H9 (cell line): ENCODE measurements at regions not wholly inside any gene's neighbourhood (a gene's known extent, or its start where the extent isn't known, plus 50 kb on each side); places are given as distances from the start of the nearest gene placed in this dataset.

Experiments
- DNase-seq: peaks from one replicate; pipeline ENCODE4 v3.0.0-alpha.2; 2017
- H2AFZ ChIP-seq: one replicate; pipeline ENCODE4 v1.6.1; 2013; ENCODE audit warnings: mild to moderate bottlenecking, low read length, control low read depth, moderate library complexity
- H2AK5ac ChIP-seq: 2 replicates; pipeline ENCODE4 v1.6.1; 2013; ENCODE audit warnings: low read length, control low read depth, mixed read lengths; ENCODE audit not compliant: insufficient read length
- H2BK120ac ChIP-seq: one replicate; pipeline ENCODE4 v1.6.1; 2013; ENCODE audit warnings: low read depth, mild to moderate bottlenecking, low read length, control low read depth, inconsistent platforms; ENCODE audit not compliant: poor library complexity, severe bottlenecking
- H2BK12ac ChIP-seq: 2 replicates; pipeline ENCODE4 v1.6.1; 2013; ENCODE audit warnings: low read length, control low read depth, mixed read lengths, low read depth; ENCODE audit not compliant: insufficient read length
- H2BK15ac ChIP-seq: 2 replicates; pipeline ENCODE4 v1.6.1; 2013; ENCODE audit warnings: low read depth, low read length, control low read depth
- H2BK20ac ChIP-seq: one replicate; pipeline ENCODE4 v1.6.1; 2013; ENCODE audit warnings: low read depth, mild to moderate bottlenecking, low read length, control low read depth, inconsistent platforms; ENCODE audit not compliant: poor library complexity, severe bottlenecking
- H2BK5ac ChIP-seq: 2 replicates; pipeline ENCODE4 v1.6.1; 2013; ENCODE audit warnings: low read length, control low read depth, mixed read lengths; ENCODE audit not compliant: insufficient read length
- H3K14ac ChIP-seq: 2 replicates; pipeline ENCODE4 v1.6.1; 2013; ENCODE audit warnings: low read length, control low read depth; ENCODE audit not compliant: insufficient read depth
- H3K18ac ChIP-seq: 2 replicates; pipeline ENCODE4 v1.6.1; 2013; ENCODE audit warnings: low read depth, mild to moderate bottlenecking, mixed read lengths, low read length, control low read depth; ENCODE audit not compliant: insufficient read length
- H3K23ac ChIP-seq: 2 replicates; pipeline ENCODE4 v1.6.1; 2013; ENCODE audit warnings: low read length, control low read depth, mixed read lengths, low read depth; ENCODE audit not compliant: insufficient read length
- H3K23me2 ChIP-seq: 2 replicates; pipeline ENCODE4 v1.6.1; 2013; ENCODE audit warnings: low read depth, mild to moderate bottlenecking, mixed read lengths, low read length, control low read depth; ENCODE audit not compliant: insufficient read length, poor library complexity, severe bottlenecking
- H3K27ac ChIP-seq: 2 replicates; pipeline ENCODE4 v1.5.1; 2013; ENCODE audit warnings: low read length, control low read depth, mixed read lengths, low read depth; ENCODE audit not compliant: insufficient read length
- H3K27me3 ChIP-seq: 2 replicates; pipeline ENCODE4 v1.6.1; 2013; ENCODE audit warnings: low read length, control low read depth, inconsistent platforms; ENCODE audit not compliant: insufficient read depth
- H3K4ac ChIP-seq: 2 replicates; pipeline ENCODE4 v1.6.1; 2013; ENCODE audit warnings: low read depth, mild to moderate bottlenecking, control low read depth, inconsistent platforms, low read length, moderate library complexity
- H3K4me1 ChIP-seq: 2 replicates; pipeline ENCODE4 v1.6.1; 2013; ENCODE audit warnings: low read length, control low read depth, inconsistent platforms; ENCODE audit not compliant: insufficient read depth
- H3K4me2 ChIP-seq: 2 replicates; pipeline ENCODE4 v1.6.1; 2013; ENCODE audit warnings: low read length, control low read depth, mixed read lengths; ENCODE audit not compliant: insufficient read length, insufficient read depth
- H3K56ac ChIP-seq: 2 replicates; pipeline ENCODE4 v1.6.1; 2013; ENCODE audit warnings: low read depth, mild to moderate bottlenecking, mixed read lengths, low read length, control low read depth; ENCODE audit not compliant: insufficient read length
- H3K79me1 ChIP-seq: 2 replicates; pipeline ENCODE4 v1.6.1; 2013; ENCODE audit warnings: low read depth, mild to moderate bottlenecking, moderate library complexity, low read length, control low read depth, inconsistent platforms; ENCODE audit not compliant: insufficient read depth, poor library complexity, severe bottlenecking
- H3K79me2 ChIP-seq: 2 replicates; pipeline ENCODE4 v1.6.1; 2013; ENCODE audit warnings: low read length, control low read depth, inconsistent platforms; ENCODE audit not compliant: insufficient read depth
- H3K9ac ChIP-seq: 2 replicates; pipeline ENCODE4 v1.6.1; 2013; ENCODE audit warnings: low read length, control low read depth, mixed read lengths; ENCODE audit not compliant: insufficient read length; ENCODE audit errors: extremely low read depth
- H3K9me3 ChIP-seq: one replicate; pipeline ENCODE4 v1.6.1; 2013; ENCODE audit warnings: low read depth, low read length, inconsistent platforms; ENCODE audit not compliant: control insufficient read depth
- H3T11ph ChIP-seq: one replicate; pipeline ENCODE4 v1.6.1; 2013; ENCODE audit warnings: mild to moderate bottlenecking, low read length, control low read depth, inconsistent platforms
- H4K20me1 ChIP-seq: one replicate; pipeline ENCODE4 v1.6.1; 2013; ENCODE audit not compliant: control insufficient read depth, insufficient read length, insufficient read depth
- H4K5ac ChIP-seq: 2 replicates; pipeline ENCODE4 v1.6.1; 2013; ENCODE audit warnings: low read depth, mild to moderate bottlenecking, mixed read lengths, low read length, control low read depth; ENCODE audit not compliant: insufficient read length
- H4K8ac ChIP-seq: replicated peaks from 2 replicates; pipeline ENCODE4 v1.6.1; 2013; ENCODE audit warnings: low read length, control low read depth, mixed read lengths, low read depth; ENCODE audit not compliant: insufficient read length
- H4K91ac ChIP-seq: 2 replicates; pipeline ENCODE4 v1.6.1; 2013; ENCODE audit warnings: low read depth, mild to moderate bottlenecking, moderate library complexity, mixed read lengths, low read length, control low read depth; ENCODE audit not compliant: insufficient read length
- H3K27ac Mint-ChIP-seq, 3 experiments: 2 replicates in 2 of 3; 3 replicates in 1 of 3; pipeline ENCODE4 v1.8.0; 2020 to 2021; ENCODE audit warnings: mixed read lengths in 3 of 3, mild to moderate bottlenecking in 1 of 3, moderate library complexity in 1 of 3
- H3K27me3 Mint-ChIP-seq: 2 replicates; pipeline ENCODE4 v1.8.0; 2021; ENCODE audit warnings: low read depth, mild to moderate bottlenecking, moderate library complexity, mixed read lengths
- H3K36me3 Mint-ChIP-seq, 3 experiments: 2 replicates in 2 of 3; 3 replicates in 1 of 3; pipeline ENCODE4 v1.8.0; 2020 to 2021; ENCODE audit warnings: low read depth in 3 of 3, mixed read lengths in 3 of 3; ENCODE audit not compliant: insufficient read depth in 1 of 3
- H3K4me1 Mint-ChIP-seq, 2 experiments: 2 replicates each; pipeline ENCODE4 v1.8.0; 2020; ENCODE audit warnings: mixed read lengths in 2 of 2
- H3K4me3 Mint-ChIP-seq, 2 experiments: 2 replicates in 1 of 2; 3 replicates in 1 of 2; pipeline ENCODE4 v1.8.0; 2020 to 2021; ENCODE audit warnings: mild to moderate bottlenecking in 2 of 2, mixed read lengths in 2 of 2, moderate library complexity in 1 of 2
- H3K9me3 Mint-ChIP-seq, 2 experiments: 2 replicates in 1 of 2; 3 replicates in 1 of 2; pipeline ENCODE4 v1.8.0; 2020; ENCODE audit warnings: mild to moderate bottlenecking in 2 of 2, mixed read lengths in 2 of 2, moderate library complexity in 1 of 2
- WGBS: extraction: QIAGEN DNeasy Blood & Tissue Kit; methylation state at CpG from one replicate; pipeline ENCODE4 v1.1.7; 2013; ENCODE audit warnings: missing lambda C conversion rate, low lambda C conversion rate, mixed read lengths; ENCODE audit not compliant: insufficient read length; ENCODE audit errors: extremely low coverage; 5-methylcytosine and 5-hydroxymethylcytosine counted together
- TF ChIP-seq, protein P1 (sequence below): fragments of 200-600 bp; sonication (generic); conservative IDR thresholded peaks from 3 replicates; pipeline ENCODE4 v1.8.0; 2021; ENCODE audit warnings: antibody characterized with exemption, mild to moderate bottlenecking

DNA sequence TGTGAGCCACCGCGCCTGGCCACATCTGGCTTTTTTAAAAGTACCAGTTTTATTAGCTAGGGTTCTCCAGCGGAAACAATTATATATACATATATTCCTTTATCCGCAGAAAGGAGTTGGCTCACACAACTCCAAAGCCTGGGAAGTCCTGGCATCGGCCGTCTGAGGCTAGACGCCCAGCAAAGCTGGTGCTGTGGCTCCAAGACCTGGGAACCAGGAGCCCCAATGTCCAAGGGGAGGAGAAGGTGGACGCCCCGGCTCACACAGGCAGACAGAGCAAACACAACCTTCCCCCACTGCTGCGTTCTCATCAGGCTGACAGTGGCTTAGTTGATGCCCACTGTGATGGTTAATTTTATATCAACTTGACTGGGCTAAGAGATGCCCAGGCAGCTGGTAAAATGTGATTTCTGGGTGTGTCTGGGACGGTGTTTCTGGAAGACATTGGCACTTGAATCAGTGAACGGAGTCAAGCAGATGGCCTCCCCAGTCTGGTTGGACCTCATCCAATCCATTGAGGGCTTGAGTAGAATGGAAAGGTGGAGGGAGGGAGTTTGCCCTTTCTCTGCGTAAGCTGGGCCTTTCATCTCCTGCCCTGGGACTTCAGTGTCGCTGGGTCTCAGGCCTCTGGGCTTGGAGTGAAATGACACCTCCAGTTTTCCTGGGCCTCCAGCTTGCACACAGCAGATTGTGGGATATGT lies 904.4 kb downstream of the BRD1 start:
- Histone ChIP-seq H3K23me2 (no peaks in the 10 kb centered on the region), H4K91ac (no peak overlapping the region), H3K79me1 (no peaks in the 10 kb centered on the region), H2BK20ac (no peak overlapping the region), H3K14ac (no peak overlapping the region), H3K23ac (no peak overlapping the region), H3T11ph (no peak overlapping the region), H3K4ac (no peak overlapping the region), H3K9ac (no peak overlapping the region), H2BK5ac (no peak overlapping the region), H2BK15ac (no peak overlapping the region), H4K5ac (no peak overlapping the region), H3K9me3 (no peaks in the 10 kb centered on the region), H4K8ac (no peak overlapping the region), H3K4me2 (no peak overlapping the region), H3K27me3 (no peaks in the 10 kb centered on the region), H2AFZ (no peak overlapping the region), H3K27ac (no peak overlapping the region), H3K18ac (no peak overlapping the region), H3K4me1 (no peaks in the 10 kb centered on the region), H3K79me2 (no peaks in the 10 kb centered on the region), H2BK12ac (no peak overlapping the region), H2AK5ac (no peak overlapping the region), H3K56ac (no peak overlapping the region), H4K20me1 (no peaks in the 10 kb centered on the region), H2BK120ac (no peak overlapping the region)
- TF ChIP-seq, protein P1, sequence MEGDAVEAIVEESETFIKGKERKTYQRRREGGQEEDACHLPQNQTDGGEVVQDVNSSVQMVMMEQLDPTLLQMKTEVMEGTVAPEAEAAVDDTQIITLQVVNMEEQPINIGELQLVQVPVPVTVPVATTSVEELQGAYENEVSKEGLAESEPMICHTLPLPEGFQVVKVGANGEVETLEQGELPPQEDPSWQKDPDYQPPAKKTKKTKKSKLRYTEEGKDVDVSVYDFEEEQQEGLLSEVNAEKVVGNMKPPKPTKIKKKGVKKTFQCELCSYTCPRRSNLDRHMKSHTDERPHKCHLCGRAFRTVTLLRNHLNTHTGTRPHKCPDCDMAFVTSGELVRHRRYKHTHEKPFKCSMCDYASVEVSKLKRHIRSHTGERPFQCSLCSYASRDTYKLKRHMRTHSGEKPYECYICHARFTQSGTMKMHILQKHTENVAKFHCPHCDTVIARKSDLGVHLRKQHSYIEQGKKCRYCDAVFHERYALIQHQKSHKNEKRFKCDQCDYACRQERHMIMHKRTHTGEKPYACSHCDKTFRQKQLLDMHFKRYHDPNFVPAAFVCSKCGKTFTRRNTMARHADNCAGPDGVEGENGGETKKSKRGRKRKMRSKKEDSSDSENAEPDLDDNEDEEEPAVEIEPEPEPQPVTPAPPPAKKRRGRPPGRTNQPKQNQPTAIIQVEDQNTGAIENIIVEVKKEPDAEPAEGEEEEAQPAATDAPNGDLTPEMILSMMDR: no peak
- WGBS: no CpG with 5 or more reads among the region's 14 CpGs
- peaks cover 8 to 11% of the 10 kb centered on the region in 2 experiments for H3K4me1 Mint-ChIP-seq
- no peaks in the 10 kb centered on the region; a peak in 1 of 7 replicates for H3K36me3 Mint-ChIP-seq
- DNase-seq: no peak
- H3K27me3 Mint-ChIP-seq: peaks cover 42% of the 10 kb centered on the region
- H3K4me3 Mint-ChIP-seq: no peak overlapping the region; a peak in 1 of 5 replicates
- no peaks in the 10 kb centered on the region for H3K9me3 Mint-ChIP-seq
- H3K27ac Mint-ChIP-seq: no peak overlapping the region
